GM12801 (cell line): ENCODE measurements at regions not wholly inside any gene's neighbourhood (a gene's known extent, or its start where the extent isn't known, plus 50 kb on each side); places are given as distances from the start of the nearest gene placed in this dataset.

Experiments
- TF ChIP-seq, protein P1 (sequence below): IDR thresholded peaks from one replicate; pipeline ENCODE4 v1.5.1; 2011; ENCODE audit warnings: control low read depth; ENCODE audit not compliant: insufficient read length; ENCODE audit errors: extremely low read depth

DNA sequence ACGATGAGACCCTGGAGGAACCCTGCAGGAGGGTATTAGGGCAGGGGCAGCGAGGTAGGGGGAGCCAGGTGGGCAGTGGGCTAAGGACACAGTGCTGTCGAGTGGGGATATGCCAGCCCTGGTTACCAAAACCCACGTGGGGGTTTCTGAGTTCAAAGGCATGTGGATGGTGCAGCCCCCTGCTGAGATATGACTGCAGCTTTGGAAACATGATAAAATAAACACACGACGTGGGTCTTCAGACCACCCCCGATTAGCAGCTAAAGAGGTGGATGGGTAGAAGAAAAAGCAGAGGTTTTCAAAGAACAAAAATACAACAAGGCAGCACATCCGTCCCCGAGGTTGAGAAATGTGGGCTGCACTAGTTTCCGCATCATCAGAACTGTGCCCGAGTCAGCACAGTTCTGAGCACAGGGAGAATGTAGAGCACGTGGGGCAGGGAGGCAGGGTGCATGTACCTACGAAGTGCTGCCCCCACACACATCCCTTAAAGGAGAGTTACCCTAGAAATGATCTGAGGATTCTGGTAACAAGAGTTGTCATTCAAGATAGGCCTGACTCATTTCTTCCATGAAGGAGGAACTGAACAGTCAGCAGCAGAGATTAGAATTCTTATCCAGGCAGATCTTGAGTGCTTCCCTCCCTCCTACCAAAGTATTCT, 121.3 kb downstream of the RPLP1 start:
- TF ChIP-seq, protein P1, sequence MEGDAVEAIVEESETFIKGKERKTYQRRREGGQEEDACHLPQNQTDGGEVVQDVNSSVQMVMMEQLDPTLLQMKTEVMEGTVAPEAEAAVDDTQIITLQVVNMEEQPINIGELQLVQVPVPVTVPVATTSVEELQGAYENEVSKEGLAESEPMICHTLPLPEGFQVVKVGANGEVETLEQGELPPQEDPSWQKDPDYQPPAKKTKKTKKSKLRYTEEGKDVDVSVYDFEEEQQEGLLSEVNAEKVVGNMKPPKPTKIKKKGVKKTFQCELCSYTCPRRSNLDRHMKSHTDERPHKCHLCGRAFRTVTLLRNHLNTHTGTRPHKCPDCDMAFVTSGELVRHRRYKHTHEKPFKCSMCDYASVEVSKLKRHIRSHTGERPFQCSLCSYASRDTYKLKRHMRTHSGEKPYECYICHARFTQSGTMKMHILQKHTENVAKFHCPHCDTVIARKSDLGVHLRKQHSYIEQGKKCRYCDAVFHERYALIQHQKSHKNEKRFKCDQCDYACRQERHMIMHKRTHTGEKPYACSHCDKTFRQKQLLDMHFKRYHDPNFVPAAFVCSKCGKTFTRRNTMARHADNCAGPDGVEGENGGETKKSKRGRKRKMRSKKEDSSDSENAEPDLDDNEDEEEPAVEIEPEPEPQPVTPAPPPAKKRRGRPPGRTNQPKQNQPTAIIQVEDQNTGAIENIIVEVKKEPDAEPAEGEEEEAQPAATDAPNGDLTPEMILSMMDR: no peak

DNA sequence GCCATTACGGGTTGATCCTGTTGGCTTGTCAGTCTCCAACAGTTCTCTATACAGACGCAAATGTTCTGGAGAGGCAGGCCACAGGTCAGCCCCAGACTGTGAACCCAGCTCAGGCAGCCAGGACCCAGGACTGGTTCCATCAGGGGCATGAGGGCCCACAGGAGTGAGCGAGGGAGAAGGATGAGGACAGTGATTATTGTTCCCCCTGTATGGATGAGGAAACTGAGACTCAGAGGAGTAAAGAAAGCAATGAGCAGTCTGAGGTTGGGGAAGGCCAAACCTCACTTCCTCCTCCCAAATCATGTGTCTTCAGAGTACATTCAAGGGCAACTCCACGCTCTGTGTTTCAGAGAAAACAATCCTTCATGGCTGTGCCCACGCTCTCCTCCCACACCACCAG, 121.9 kb downstream of the RPLP1 start:
- TF ChIP-seq, protein P1: no peak

DNA sequence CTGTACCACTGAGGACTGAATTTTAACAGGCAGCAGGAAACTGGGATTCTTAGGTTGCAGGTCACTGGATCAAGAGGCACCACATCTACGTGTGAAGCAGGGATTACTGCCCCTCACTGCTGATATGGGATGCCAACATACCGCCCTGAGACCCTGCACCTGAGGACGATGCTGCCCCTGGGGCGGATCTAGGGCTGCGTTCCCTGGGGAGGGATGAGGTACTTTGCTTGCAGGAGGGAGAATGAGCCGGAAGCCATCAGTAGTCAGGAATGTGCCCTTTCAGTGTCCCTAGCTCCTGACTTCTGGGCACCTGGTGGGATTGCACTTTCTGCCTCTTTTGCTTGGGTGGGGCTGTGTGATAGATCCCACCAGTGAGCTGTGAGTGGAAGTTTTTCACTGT, 122.8 kb downstream of the RPLP1 start:
- TF ChIP-seq, protein P1: no peak

DNA sequence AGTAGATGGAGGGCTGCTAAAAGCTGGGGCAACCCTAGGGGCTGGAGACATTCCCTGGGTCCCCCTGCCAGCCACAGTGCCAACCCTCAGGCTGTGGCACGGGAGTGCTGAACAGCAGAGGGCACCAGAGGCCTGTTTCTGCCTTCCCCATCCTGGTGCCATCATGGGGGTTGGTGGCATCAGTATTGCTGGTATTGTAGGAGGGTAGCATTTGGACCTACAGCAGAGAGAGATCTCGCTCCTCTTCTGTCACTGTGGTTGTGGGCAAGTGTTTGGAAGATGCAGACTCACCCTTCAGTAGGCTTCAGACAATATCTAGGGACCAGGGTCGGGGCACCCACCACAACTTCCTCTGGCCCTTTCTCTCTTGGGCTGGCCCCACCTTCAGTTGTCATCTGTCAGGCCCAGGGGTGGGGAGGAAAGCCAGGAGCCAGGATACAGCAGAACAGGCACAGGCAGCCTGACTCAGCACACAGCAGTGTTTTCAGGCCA, 123.5 kb downstream of the RPLP1 start:
- TF ChIP-seq, protein P1: no peak

DNA sequence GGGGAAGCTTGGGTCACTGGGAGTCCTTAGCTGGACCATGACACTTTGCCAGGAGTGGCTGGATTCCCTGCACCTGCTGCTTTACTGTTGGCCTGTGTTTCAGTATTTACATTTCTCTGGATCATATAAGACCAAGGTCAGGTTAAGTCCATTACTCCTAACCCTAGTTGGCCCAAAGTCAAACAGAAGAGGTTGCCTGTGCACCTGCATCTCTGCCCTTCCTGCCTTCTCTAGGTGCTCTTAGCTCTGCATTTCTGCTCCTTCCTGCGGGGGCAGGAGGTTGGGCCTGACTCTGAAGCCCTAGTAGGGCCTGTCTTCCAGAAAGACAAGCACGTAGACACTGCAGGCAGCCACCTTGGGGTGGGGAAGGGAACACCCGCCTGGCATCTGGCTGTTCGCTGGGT, 124.3 kb downstream of the RPLP1 start:
- TF ChIP-seq, protein P1: no peak

DNA sequence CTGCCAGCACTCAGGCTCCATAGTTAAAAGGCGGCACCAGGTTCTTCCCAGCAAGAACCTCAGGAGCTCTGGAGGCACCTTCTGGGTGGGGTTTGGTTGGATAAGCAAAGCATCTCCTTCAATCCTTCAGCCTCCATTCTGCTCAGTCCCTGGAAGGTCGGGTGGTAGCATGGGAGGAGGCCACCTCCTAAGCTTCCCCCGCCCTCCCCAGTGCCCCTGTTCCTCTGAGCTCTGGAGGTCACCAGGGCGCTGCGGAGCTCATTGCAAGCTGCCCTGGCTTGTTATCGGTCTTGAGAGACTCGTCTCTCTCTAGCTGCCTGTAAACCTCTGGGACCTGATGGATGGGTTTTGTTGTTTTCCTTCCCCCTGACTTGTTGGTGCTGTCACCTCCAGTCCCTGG, 124.8 kb downstream of the RPLP1 start:
- TF ChIP-seq, protein P1: no peak

DNA sequence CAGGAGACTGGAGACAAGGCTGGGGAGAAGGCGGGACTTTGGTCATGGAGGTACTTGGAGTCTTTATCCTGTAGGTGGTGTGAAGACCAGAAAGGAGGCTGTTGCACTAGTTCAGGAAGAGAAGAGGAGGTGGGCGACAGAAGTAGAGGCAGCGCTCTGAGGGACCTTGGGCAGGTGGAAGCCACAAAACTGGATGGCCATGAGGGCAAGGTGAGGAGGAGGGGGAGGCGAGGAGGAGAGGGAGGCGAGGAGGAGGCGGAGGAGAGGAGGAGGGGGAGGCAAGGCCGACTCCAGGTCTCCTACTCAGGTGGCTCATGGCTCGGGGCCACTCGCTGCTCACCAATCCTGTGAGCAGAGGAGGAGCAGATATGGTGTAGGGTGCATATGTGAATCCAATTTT, 125.6 kb downstream of the RPLP1 start:
- TF ChIP-seq, protein P1: no peak
